Spleen (tissue), 7 donors: ENCODE measurements at regions not wholly inside any gene's neighbourhood (a gene's known extent, or its start where the extent isn't known, plus 50 kb on each side); places are given as distances from the start of the nearest gene placed in this dataset.

ENCODE experiments used
- POLR2A ChIP-seq, 3 donors: fragments of 450-650 bp; IDR thresholded peaks; one replicate each; pipeline ENCODE4 v1.5.1; 2017; ENCODE audit warnings: antibody characterized with exemption in 3 of 3, mild to moderate bottlenecking in 1 of 3
- TF ChIP-seq, protein P1 (sequence below), 11 experiments: fragments of 200-600 bp in 7 of 11; fragments of 450-650 bp in 4 of 11; sonication (generic) in 4 of 11; IDR thresholded peaks in 8 of 11; conservative IDR thresholded peaks in 3 of 11; 1 replicate in 7 of 11; 2 replicates in 4 of 11; pipeline versions ENCODE4 v1.4.0 to v1.8.0; 2016 to 2021; ENCODE audit warnings: antibody characterized with exemption in 11 of 11, inconsistent platforms in 4 of 11, mild to moderate bottlenecking in 1 of 11
- donor health status: DM: no; HTN: no; CAD: no; lungs with moderate emphysema.
- donor health status: DM: no; HTN: no; CAD: no.
- donor health status: DM: no; HTN: no; CAD: no.

DNA sequence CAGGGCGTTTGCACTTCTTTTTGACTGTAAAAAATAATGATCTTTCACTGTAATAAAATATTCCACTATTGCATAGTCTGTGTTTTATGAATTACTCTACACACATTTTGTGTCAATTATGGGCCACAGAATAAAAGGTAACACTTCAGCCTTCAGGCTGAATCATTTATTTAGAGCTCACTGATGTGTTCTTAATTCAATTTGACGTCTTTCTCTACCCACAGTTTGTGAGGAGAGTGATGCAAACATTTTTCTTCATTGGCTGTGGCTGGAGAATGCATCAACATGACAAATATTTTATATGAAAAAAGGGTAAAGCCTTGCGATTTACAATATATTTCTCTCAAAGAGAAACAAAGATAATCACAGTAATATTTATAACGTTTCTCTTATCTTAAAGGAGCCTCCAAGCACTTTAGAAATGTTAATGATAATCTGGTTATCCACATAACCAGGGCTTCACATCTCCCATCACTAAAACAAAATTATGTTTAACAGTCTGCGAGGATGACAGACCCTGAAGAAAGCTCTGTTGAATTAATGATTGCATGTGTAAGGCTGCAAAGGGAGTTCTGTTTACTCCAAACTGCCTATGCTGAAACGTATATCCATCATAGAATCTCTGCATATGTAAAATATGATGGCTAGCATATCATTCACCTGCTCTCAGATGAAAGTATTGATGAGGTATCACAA lies 951.3 kb downstream of the ZPLD1 start:
- TF ChIP-seq, protein P1, sequence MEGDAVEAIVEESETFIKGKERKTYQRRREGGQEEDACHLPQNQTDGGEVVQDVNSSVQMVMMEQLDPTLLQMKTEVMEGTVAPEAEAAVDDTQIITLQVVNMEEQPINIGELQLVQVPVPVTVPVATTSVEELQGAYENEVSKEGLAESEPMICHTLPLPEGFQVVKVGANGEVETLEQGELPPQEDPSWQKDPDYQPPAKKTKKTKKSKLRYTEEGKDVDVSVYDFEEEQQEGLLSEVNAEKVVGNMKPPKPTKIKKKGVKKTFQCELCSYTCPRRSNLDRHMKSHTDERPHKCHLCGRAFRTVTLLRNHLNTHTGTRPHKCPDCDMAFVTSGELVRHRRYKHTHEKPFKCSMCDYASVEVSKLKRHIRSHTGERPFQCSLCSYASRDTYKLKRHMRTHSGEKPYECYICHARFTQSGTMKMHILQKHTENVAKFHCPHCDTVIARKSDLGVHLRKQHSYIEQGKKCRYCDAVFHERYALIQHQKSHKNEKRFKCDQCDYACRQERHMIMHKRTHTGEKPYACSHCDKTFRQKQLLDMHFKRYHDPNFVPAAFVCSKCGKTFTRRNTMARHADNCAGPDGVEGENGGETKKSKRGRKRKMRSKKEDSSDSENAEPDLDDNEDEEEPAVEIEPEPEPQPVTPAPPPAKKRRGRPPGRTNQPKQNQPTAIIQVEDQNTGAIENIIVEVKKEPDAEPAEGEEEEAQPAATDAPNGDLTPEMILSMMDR (IDR thresholded peaks at IDR 0.05 in 8 of 11, conservative IDR thresholded peaks at IDR 0.05 in 3 of 11): no peak
- no peak for TF ChIP-seq POLR2A (IDR thresholded peaks at IDR 0.05)
